ENCODE measurements at regions not wholly inside any gene's neighbourhood (a gene's known extent, or its start where the extent isn't known, plus 50 kb on each side); places are given as distances from the start of the nearest gene placed in this dataset.

DNA sequence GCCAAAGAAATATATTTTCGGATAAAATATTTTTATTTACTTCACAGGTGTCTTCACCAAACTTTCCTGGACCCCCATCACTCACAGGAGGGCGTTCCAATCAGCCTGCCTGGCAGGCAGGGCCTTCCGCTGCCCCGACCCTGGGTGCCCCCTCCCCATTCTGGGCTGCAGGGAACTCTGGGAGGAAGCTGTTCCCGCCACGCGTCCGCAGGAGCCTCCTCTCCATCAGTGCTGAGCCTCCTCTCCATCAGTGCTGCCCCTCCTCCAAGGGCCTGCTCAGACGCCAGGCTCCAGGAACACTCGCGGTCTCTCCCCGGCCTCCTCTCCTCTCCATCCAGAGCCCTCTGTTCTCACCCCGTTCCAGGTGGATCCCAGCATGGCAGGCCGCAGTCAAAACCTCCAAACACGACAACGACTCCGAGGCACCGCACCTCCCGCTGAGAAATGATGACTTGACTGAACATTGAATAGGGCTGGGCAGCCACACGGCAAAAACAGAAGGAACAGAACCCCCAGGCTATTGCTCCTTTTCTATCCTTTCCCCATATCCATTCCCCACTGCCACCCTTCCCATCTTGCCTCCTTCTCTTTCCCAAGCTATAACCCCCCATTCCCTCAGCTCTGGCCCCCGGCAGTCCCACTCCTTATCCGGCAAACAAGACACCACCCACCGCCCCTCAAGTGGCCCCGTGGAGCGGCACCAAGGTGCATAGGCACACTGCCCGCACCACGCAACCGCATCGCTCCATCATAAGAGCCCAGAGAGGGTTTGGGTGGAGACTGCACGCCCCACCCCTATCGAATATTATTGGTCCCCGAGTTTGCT lies 268.6 kb upstream of the RAB6C start:
- H3K27me3 Mint-ChIP-seq: no peaks in the 10 kb centered on the region
- intact Hi-C loops (cut with DNase I, micrococcal nuclease): no loop called here
- ChIA-PET POLR2A (no interaction called here), CTCF (no interaction called here)
- ATAC-seq (ENCODE audit: poor library complexity) (no peak), DNase-seq (no peak)
- H3K27ac Mint-ChIP-seq: no peak overlapping the region
- no peaks in the 10 kb centered on the region for H3K9me3 Mint-ChIP-seq
- no peaks in the 10 kb centered on the region for H3K36me3 ChIP-seq (ENCODE audit: insufficient read depth, low read length)
- H3K4me1 Mint-ChIP-seq (ENCODE audit: low read depth): no peaks in the 10 kb centered on the region
- H3K9me3 ChIP-seq (ENCODE audit: control insufficient read depth in 1 of 2, insufficient read depth in 1 of 2, low read length in 2 of 2): peaks cover 0 to 34% of the 10 kb centered on the region in 2 experiments
- no peak overlapping the region for H3K4me3 ChIP-seq (ENCODE audit: low read length)
- no peaks in the 10 kb centered on the region for H3K4me1 ChIP-seq (ENCODE audit: insufficient read depth, low read length)
- no peaks in the 10 kb centered on the region for H3K36me3 Mint-ChIP-seq (ENCODE audit: low read depth)
- TF ChIP-seq, protein P1, sequence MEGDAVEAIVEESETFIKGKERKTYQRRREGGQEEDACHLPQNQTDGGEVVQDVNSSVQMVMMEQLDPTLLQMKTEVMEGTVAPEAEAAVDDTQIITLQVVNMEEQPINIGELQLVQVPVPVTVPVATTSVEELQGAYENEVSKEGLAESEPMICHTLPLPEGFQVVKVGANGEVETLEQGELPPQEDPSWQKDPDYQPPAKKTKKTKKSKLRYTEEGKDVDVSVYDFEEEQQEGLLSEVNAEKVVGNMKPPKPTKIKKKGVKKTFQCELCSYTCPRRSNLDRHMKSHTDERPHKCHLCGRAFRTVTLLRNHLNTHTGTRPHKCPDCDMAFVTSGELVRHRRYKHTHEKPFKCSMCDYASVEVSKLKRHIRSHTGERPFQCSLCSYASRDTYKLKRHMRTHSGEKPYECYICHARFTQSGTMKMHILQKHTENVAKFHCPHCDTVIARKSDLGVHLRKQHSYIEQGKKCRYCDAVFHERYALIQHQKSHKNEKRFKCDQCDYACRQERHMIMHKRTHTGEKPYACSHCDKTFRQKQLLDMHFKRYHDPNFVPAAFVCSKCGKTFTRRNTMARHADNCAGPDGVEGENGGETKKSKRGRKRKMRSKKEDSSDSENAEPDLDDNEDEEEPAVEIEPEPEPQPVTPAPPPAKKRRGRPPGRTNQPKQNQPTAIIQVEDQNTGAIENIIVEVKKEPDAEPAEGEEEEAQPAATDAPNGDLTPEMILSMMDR (IDR thresholded peaks at IDR 0.05): no peak
- H3K27me3 ChIP-seq (ENCODE audit: control insufficient read depth in 1 of 2, insufficient read depth in 2 of 2, low read length in 2 of 2): no peaks in the 10 kb centered on the region
- H3K4me3 Mint-ChIP-seq: no peak overlapping the region
- H3K27ac ChIP-seq (ENCODE audit: low read depth in 1 of 2, low read length in 2 of 2): no peak overlapping the region

DNA sequence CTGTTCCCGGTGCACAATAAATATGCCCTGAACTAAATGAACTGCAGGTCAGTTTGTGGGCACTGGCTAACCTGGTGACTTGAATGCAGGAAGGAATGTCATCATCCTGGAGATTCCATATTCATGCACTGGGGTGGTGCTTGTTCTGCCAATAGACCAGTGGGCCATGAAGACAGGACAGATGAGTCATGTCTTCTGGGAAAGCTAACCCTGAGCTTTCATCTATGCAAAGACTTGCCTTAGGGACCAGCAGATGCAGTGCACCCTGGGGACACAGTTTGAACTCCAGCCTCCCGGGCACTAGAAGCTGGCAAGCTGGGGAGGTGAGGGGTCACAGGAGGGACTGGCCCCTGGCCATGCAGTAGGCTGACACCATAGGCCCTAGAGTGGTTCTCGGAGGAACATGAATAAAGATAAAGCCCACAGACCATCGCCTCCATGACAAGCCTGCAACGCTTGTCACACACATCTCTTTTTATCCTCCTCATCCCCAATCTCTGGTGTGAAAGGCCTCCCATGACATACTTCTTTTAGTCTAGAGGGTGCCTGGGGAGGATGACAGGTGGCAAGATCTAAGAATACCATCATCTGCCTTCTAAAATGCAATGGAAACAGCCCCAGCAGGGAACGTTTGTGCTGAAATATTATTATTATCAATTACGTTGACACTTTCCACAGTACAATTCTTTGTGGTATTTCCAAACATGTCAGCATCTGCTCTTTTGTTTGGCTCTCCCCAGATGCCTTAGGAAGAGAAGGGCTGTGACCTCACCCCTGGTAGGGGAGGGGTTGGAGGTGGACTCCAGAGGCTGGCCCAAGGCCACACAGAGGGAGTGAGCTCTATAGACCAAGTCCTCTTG lies 267.4 kb upstream of the RAB6C start:
- H3K27ac Mint-ChIP-seq: no peak overlapping the region

DNA sequence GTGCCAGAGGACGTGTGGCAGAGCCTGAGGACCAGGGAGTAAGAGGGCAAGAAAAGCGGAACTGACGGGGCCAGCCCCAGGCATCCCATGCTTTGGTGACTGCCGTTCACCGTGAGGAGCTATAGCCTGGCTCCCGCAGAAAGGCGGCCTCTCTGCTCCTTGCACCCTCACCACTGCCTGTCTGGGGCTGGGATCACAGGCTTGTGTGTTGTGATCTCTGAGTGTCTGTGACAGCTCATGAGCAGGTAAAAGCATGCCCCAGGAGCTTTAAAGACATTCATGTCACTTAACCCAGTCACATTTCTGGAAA lies 266.8 kb upstream of the RAB6C start:
- intact Hi-C loops (cut with DNase I, micrococcal nuclease): no loop called here
- POLR2A ChIA-PET: no interaction called here
- H3K4me3 ChIP-seq (ENCODE audit: low read length): no peak overlapping the region

More for the DNA sequence above, 267.4 kb upstream of the RAB6C start:
- no peaks in the 10 kb centered on the region for H3K36me3 ChIP-seq (ENCODE audit: insufficient read depth, low read length)
- Mint-ChIP-seq H3K4me3 (no peak overlapping the region), H3K4me1 (ENCODE audit: low read depth) (no peaks in the 10 kb centered on the region), H3K36me3 (ENCODE audit: low read depth) (no peaks in the 10 kb centered on the region), H3K9me3 (no peaks in the 10 kb centered on the region), H3K27me3 (no peaks in the 10 kb centered on the region)
- no peak overlapping the region for H3K4me3 ChIP-seq (ENCODE audit: low read length)
- POLR2A ChIA-PET: no interaction called here
- peaks cover 0 to 34% of the 10 kb centered on the region in 2 experiments for H3K9me3 ChIP-seq (ENCODE audit: control insufficient read depth in 1 of 2, insufficient read depth in 1 of 2, low read length in 2 of 2)
- no peak for ATAC-seq (ENCODE audit: poor library complexity)
- TF ChIP-seq, protein P1 (IDR thresholded peaks at IDR 0.05): no peak
- H3K27ac ChIP-seq (ENCODE audit: low read depth in 1 of 2, low read length in 2 of 2): no peak overlapping the region
- CTCF ChIA-PET: no interaction called here
- intact Hi-C loops (cut with DNase I, micrococcal nuclease): no loop called here
- H3K27me3 ChIP-seq (ENCODE audit: control insufficient read depth in 1 of 2, insufficient read depth in 2 of 2, low read length in 2 of 2): no peaks in the 10 kb centered on the region
- no peaks in the 10 kb centered on the region for H3K4me1 ChIP-seq (ENCODE audit: insufficient read depth, low read length)
- no peak for DNase-seq

More for the DNA sequence above, 266.8 kb upstream of the RAB6C start:
- Histone ChIP-seq H3K4me1 (ENCODE audit: insufficient read depth, low read length) (no peaks in the 10 kb centered on the region), H3K9me3 (ENCODE audit: control insufficient read depth in 1 of 2, insufficient read depth in 1 of 2, low read length in 2 of 2) (peaks cover 0 to 30% of the 10 kb centered on the region in 2 experiments), H3K27ac (ENCODE audit: low read depth in 1 of 2, low read length in 2 of 2) (no peak overlapping the region), H3K36me3 (ENCODE audit: insufficient read depth, low read length) (no peaks in the 10 kb centered on the region), H3K27me3 (ENCODE audit: control insufficient read depth in 1 of 2, insufficient read depth in 2 of 2, low read length in 2 of 2) (no peaks in the 10 kb centered on the region)
- CTCF ChIA-PET: no interaction called here
- ATAC-seq (ENCODE audit: poor library complexity): no peak
- no peaks in the 10 kb centered on the region for H3K9me3 Mint-ChIP-seq
- DNase-seq: no peak
- H3K27ac Mint-ChIP-seq: no peak overlapping the region
- H3K27me3 Mint-ChIP-seq: no peaks in the 10 kb centered on the region
- H3K36me3 Mint-ChIP-seq (ENCODE audit: low read depth): no peaks in the 10 kb centered on the region
- no peak overlapping the region for H3K4me3 Mint-ChIP-seq
- TF ChIP-seq, protein P1 (IDR thresholded peaks at IDR 0.05): no peak
- H3K4me1 Mint-ChIP-seq (ENCODE audit: low read depth): no peaks in the 10 kb centered on the region

Measured in CD4-positive, alpha-beta T cell (primary cell).